22Rv1 (cell line): ENCODE measurements at regions not wholly inside any gene's neighbourhood (a gene's known extent, or its start where the extent isn't known, plus 50 kb on each side); places are given as distances from the start of the nearest gene placed in this dataset.

ENCODE experiments used
- H3K27ac ChIP-seq: fragments of 450-650 bp; 2 replicates; pipeline ENCODE4 v1.5.1; 2017
- ZFX ChIP-seq: fragments of 450-650 bp; IDR thresholded peaks from 2 replicates; pipeline ENCODE4 v1.6.1; 2017; ENCODE audit warnings: antibody characterized with exemption, borderline replicate concordance
- TF ChIP-seq, protein P1 (sequence below): fragments of 450-650 bp; IDR thresholded peaks from 2 replicates; pipeline ENCODE4 v1.5.1; 2017; ENCODE audit warnings: mild to moderate bottlenecking

DNA sequence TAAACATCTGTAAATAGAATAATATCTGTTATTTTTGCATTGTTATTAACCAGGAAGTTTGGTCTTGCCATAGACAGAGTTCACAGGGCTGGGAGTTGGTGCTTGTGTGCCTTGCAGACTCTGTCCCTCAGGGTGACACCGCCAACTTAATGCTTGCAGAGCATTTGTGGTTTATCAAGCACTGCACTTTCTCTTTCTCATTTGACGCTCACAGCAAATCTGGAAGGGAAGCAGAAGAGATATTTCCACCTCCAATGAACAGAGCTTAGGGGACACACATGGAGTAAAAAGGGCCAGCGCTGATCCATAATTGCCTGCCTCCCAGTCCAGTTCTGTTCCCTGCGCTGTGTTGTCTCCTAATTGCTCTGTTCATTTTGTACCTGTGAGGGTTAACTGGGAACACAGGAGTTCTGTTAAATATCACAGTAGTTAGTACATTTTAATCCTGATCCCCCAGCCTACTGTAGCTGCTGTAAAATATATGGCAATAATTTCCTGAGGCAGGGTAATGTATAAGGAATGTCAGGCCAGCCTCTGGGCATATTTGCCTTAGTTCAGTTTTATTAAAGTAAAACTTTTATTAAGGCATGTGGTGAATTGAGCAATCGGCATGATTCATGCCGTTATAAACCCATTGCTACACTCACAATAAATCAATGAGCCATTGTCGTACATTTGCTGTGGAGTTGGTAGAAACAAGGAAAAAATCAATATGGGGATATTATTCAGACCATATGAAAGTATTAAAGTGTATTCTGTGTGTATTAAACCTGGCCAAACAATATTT is 182.5 kb upstream of the OSR1 start:
- TF ChIP-seq ZFX, result no peak
- TF ChIP-seq, protein P1, sequence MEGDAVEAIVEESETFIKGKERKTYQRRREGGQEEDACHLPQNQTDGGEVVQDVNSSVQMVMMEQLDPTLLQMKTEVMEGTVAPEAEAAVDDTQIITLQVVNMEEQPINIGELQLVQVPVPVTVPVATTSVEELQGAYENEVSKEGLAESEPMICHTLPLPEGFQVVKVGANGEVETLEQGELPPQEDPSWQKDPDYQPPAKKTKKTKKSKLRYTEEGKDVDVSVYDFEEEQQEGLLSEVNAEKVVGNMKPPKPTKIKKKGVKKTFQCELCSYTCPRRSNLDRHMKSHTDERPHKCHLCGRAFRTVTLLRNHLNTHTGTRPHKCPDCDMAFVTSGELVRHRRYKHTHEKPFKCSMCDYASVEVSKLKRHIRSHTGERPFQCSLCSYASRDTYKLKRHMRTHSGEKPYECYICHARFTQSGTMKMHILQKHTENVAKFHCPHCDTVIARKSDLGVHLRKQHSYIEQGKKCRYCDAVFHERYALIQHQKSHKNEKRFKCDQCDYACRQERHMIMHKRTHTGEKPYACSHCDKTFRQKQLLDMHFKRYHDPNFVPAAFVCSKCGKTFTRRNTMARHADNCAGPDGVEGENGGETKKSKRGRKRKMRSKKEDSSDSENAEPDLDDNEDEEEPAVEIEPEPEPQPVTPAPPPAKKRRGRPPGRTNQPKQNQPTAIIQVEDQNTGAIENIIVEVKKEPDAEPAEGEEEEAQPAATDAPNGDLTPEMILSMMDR, result no peak

DNA sequence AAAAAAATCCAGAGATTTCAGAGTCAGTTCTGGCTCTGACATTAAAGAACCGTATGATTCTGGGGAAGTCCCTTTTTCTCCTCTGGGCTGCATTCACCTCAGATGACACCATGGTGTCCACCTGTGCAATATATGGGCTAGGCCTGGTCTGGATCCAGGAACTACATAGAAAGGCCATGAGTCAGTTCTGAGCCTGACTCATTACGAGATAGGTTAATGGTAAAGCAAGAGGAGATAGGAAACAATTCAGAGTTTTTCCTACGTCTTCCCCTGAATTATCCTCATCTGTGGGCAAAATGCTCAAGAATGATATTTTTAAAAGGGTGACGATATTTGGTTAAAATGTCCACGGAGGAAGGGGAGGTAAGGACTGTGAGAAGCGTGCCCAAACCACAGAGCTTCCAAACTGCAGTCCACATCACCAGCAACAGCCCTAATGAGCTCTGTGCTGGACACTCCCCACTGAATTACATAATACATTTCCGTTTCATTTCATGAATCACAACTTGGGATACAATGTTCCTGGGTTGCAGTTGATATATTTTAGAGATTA is 180.1 kb upstream of the OSR1 start:
- no peak overlapping the region for H3K27ac ChIP-seq
- no peak for TF ChIP-seq ZFX
- TF ChIP-seq, protein P1, result no peak

More for the DNA sequence above, 182.5 kb upstream of the OSR1 start:
- H3K27ac ChIP-seq, result no peak overlapping the region

DNA sequence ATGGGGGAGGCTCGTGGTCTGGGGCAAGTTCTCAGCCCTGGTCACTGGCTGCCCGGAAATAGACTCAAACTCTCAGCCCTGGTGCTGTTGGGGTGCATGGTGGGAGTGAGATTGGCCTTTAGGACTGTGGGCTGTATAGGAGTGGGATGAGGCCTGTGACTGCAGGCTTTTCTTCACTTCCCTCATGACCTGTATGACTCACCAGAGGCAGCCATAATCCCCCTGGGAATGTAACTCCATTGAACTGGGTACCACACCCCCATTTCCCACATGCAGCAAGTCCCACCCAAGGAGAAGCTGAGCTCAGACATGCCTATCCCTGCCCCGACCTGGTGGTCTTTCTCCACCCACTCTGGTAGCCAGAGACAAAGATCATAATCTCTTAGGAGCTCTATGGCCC is 177.7 kb upstream of the OSR1 start:
- H3K27ac ChIP-seq, result no peak overlapping the region
- TF ChIP-seq, protein P1, result no peak
- no peak for TF ChIP-seq ZFX

DNA sequence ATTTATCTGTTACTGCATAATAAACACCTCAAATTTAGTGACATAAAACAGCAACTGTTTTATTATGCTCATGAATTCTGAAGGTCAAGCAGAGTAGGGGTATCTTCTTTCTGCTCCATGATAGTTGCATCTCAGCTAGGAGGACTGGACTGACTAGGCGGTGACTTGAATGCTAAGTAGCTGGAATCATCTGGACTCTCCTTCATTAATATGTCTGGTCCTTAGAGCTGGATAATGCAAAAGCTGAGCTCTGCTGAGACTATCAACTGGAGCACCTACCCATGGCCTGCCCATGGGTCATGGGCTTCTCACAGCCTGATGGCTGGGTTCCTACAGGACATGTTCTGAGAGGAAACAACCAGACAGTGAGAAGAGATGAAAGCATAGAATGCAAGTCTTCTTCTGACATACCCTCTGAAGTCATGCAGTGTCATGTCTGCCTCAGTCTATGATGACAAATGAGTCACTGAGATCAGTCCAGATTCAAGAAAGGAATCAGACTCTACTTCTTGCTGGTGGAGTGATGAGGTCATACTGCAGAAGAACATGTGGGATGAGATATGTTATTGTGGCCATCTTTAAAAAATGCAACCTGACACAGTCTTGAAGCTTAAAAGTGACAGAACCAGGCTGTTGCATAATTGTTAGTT is 174.2 kb upstream of the OSR1 start:
- H3K27ac ChIP-seq, result no peak overlapping the region
- no peak for TF ChIP-seq ZFX
- TF ChIP-seq, protein P1, result no peak

DNA sequence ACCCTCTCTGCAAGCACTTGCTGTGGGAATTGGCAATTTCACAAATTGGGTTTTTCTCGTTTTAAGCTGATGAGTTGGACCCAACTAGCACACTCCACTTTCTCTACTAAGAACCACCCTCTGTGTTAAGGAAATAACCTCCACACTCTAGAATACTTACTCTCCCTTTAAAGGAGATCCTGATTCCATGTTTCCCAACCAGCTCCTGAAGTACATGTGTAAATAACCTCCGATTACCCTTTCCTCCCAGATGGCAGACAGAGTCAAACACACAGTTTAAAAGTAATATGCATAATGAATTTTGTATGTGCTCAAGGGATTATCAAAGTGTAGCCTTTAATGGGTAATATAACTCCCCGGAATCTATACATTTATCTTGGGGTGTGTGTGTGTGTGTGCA is 171.3 kb upstream of the OSR1 start:
- TF ChIP-seq ZFX, result no peak
- TF ChIP-seq, protein P1, result no peak

DNA sequence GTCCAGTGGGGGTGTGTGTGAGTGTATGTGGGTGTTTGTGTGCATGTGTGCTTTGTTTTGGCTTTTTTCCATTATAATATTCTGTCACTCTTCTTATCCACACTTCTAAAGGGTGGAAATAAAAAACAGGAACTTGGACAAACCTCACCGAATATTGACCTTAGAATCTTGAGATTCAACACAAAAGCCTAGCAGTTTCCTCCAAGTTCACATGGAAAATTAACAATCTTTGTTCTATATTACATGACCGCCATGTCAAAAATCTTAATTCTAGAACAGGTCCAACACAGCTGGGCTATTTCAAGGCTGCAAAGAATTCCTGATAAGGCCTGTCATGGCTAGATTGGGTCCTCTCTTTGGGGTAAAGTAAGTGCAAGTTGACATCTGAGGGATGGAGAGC is 169.3 kb upstream of the OSR1 start:
- no peak overlapping the region for H3K27ac ChIP-seq
- TF ChIP-seq ZFX, result no peak
- TF ChIP-seq, protein P1, result no peak

More for the DNA sequence above, 171.3 kb upstream of the OSR1 start:
- H3K27ac ChIP-seq, result no peak overlapping the region

DNA sequence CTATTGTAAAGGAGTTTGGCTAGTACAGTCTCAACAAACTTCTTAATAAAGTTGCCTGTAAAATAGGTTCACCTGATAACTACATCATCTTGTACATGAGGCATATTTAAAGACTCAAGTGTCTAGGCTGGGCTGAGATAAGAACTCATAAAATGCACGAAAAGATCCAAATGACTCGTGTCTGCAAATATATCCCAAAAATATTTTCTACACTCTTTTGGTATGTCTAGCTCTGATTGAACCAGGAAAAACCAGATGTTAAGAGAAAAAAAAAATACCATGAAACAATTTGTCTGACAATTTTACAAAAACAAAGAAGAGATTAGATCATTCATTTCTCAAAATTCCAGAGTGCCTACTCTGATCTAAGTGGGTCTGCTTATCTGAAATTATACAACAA is 166.9 kb upstream of the OSR1 start:
- TF ChIP-seq ZFX, result no peak
- TF ChIP-seq, protein P1, result no peak
- no peak overlapping the region for H3K27ac ChIP-seq
